ENCODE measurements at regions not wholly inside any gene's neighbourhood (a gene's known extent, or its start where the extent isn't known, plus 50 kb on each side); places are given as distances from the start of the nearest gene placed in this dataset.

DNA sequence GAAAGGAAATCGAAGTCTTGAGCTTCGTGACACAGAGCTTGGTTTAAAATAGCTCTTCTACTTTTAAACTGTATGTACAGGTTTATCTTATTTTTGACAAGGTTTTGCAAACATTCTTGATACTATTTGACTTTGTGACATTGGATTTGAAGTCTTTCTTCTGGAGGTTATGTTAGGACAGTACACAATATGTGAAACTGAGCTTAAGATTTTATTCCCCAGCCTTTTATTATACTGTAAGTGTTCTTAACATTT is 95.2 kb upstream of the BTBD3 start:
- 88% methylated on average over 2 of the region's 2 CpGs; no CpG with 5 or more reads in 1 of the 2 experiments for WGBS, 2 experiments (ENCODE audit: extremely low coverage in 1 of 2, insufficient coverage in 1 of 2, insufficient read length in 1 of 2, insufficient replicate concordance in 2 of 2, low coverage in 1 of 2, low lambda C conversion rate in 2 of 2, missing lambda C conversion rate in 1 of 2)
- no peak for FAIRE-seq
- Histone ChIP-seq H3K4me3 (ENCODE audit: extremely low read depth in 1 of 4, insufficient read depth in 2 of 4, low read depth in 3 of 4, low read length in 4 of 4) (no peak overlapping the region), H3K23me2 (ENCODE audit: low read depth, low read length) (no peaks in the 10 kb centered on the region; the same call in 1 of the 2 replicates), H3K4me2 (ENCODE audit: insufficient read depth in 1 of 2, low read depth in 2 of 2, low read length in 2 of 2) (no peak overlapping the region), H4K8ac (ENCODE audit: extremely low read depth, insufficient read depth, low read length) (no peak overlapping the region), H2BK5ac (ENCODE audit: low read depth, low read length) (no peak overlapping the region), H4K5ac (ENCODE audit: insufficient read length, low read depth, low read length) (no peak overlapping the region), H2BK20ac (ENCODE audit: low read length) (no peak overlapping the region), H4K20me1 (replicated peaks in 1 of 2; ENCODE audit: control insufficient read depth in 1 of 2, insufficient read depth in 2 of 2, low read length in 2 of 2) (no peaks in the 10 kb centered on the region), H2BK120ac (replicated peaks; ENCODE audit: low read depth, low read length) (no peak overlapping the region), H3K56ac (replicated peaks; ENCODE audit: insufficient read length, low read depth, low read length) (no peak overlapping the region), H3K23ac (ENCODE audit: insufficient read length) (no peak overlapping the region), H3K9me3 (ENCODE audit: insufficient read depth in 2 of 2, low read depth in 1 of 2, low read length in 1 of 2) (no peaks in the 10 kb centered on the region), H2AFZ (ENCODE audit: low read length) (no peak overlapping the region), H2BK15ac (ENCODE audit: low read length) (no peak overlapping the region), H2AK5ac (ENCODE audit: low read depth, low read length) (no peak overlapping the region), H4K91ac (replicated peaks; ENCODE audit: insufficient read length, low read length) (no peak overlapping the region), H2BK12ac (ENCODE audit: low read depth, low read length) (no peak overlapping the region), H3K27me3 (replicated peaks in 1 of 4; ENCODE audit: control insufficient read depth in 3 of 4, extremely low read depth in 1 of 4, insufficient read depth in 3 of 4, low read length in 3 of 4) (peaks cover 0 to 8% (median 6%) of the 10 kb centered on the region in 4 experiments; a peak in 3 of 7 replicates), H3K79me2 (ENCODE audit: control insufficient read depth in 1 of 2, insufficient read depth in 2 of 2, low read length in 2 of 2) (no peaks in the 10 kb centered on the region), H3K14ac (ENCODE audit: insufficient read length) (no peak overlapping the region), H3K4ac (replicated peaks; ENCODE audit: insufficient read length, low read depth, low read length) (no peak overlapping the region), H3K9ac (replicated peaks in 1 of 4; ENCODE audit: extremely low read depth in 1 of 4, low read depth in 3 of 4, low read length in 3 of 4) (no peak overlapping the region), H3K79me1 (ENCODE audit: low read depth, low read length) (no peaks in the 10 kb centered on the region), H3K27ac (ENCODE audit: low read depth, low read length) (no peak overlapping the region), H3K18ac (ENCODE audit: extremely low read depth, low read length) (no peak overlapping the region), H3K4me1 (replicated peaks in 1 of 4; ENCODE audit: control insufficient read depth in 3 of 4, insufficient read depth in 4 of 4, low read length in 3 of 4) (no peaks in the 10 kb centered on the region), H3K36me3 (ENCODE audit: control insufficient read depth in 2 of 4, insufficient read depth in 4 of 4, low read length in 3 of 4) (no peaks in the 10 kb centered on the region)
- no peak for DNase-seq (ENCODE audit: low read depth in 1 of 2, low spot score in 2 of 2)
- ChIA-PET CTCF (ENCODE audit: partially characterized antibody) (interaction anchor here (0.6 to 1.7 kb wide), 4 partner anchors 8 to 535 kb away, joined by 3 to 6 read pairs (median 3); no protein-coding TSS in a partner anchor), POLR2A (ENCODE audit: partially characterized antibody) (no interaction called here)
- TF ChIP-seq HDAC2 (IDR thresholded peaks at IDR 0.05; ENCODE audit: borderline replicate concordance in 1 of 2, low read depth in 2 of 2, low read length in 2 of 2) (no peak), BACH1 (IDR thresholded peaks at IDR 0.05; ENCODE audit: low read length) (no peak), GTF2F1 (IDR thresholded peaks at IDR 0.05; ENCODE audit: borderline replicate concordance, low read depth, low read length) (no peak), BRCA1 (IDR thresholded peaks at IDR 0.05; ENCODE audit: low read depth, low read length) (no peak), CEBPB (IDR thresholded peaks at IDR 0.05; ENCODE audit: low read depth, low read length) (no peak), CTBP2 (IDR thresholded peaks at IDR 0.05; ENCODE audit: borderline replicate concordance, insufficient read depth, insufficient read length, low read length) (no peak), RNF2 (IDR thresholded peaks at IDR 0.05; ENCODE audit: borderline replicate concordance, low read depth, low read length, missing control alignments, poor library complexity, severe bottlenecking) (no peak), PHF8 (conservative IDR thresholded peaks at IDR 0.05; ENCODE audit: low read depth, low read length) (no peak), CREB1 (IDR thresholded peaks at IDR 0.05) (no peak), EGR1 (IDR thresholded peaks at IDR 0.05; ENCODE audit: borderline replicate concordance, low read depth, low read length) (no peak)
- TF ChIP-seq, protein P1, sequence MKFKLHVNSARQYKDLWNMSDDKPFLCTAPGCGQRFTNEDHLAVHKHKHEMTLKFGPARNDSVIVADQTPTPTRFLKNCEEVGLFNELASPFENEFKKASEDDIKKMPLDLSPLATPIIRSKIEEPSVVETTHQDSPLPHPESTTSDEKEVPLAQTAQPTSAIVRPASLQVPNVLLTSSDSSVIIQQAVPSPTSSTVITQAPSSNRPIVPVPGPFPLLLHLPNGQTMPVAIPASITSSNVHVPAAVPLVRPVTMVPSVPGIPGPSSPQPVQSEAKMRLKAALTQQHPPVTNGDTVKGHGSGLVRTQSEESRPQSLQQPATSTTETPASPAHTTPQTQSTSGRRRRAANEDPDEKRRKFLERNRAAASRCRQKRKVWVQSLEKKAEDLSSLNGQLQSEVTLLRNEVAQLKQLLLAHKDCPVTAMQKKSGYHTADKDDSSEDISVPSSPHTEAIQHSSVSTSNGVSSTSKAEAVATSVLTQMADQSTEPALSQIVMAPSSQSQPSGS (IDR thresholded peaks at IDR 0.05; ENCODE audit: low read length): no peak

All from H1 (cell line).